HG02885 (cell line): ENCODE measurements at regions not wholly inside any gene's neighbourhood (a gene's known extent, or its start where the extent isn't known, plus 50 kb on each side); places are given as distances from the start of the nearest gene placed in this dataset.
A peak's percentile ranks its signal among the peaks of the same experiment; 100 is the strongest.
"Not testable (repeated sequence)": the region's sequence is repeated elsewhere in the genome, so short reads cannot be mapped to it uniquely, and the experiment has no call there.

ENCODE experiments used
- ATAC-seq: cut with Tn5 transposase; IDR thresholded peaks from one replicate; pipeline ENCODE4 v1.9.1; 2021; ENCODE audit warnings: mild to moderate bottlenecking; ENCODE audit not compliant: unreplicated experiment, poor library complexity

DNA sequence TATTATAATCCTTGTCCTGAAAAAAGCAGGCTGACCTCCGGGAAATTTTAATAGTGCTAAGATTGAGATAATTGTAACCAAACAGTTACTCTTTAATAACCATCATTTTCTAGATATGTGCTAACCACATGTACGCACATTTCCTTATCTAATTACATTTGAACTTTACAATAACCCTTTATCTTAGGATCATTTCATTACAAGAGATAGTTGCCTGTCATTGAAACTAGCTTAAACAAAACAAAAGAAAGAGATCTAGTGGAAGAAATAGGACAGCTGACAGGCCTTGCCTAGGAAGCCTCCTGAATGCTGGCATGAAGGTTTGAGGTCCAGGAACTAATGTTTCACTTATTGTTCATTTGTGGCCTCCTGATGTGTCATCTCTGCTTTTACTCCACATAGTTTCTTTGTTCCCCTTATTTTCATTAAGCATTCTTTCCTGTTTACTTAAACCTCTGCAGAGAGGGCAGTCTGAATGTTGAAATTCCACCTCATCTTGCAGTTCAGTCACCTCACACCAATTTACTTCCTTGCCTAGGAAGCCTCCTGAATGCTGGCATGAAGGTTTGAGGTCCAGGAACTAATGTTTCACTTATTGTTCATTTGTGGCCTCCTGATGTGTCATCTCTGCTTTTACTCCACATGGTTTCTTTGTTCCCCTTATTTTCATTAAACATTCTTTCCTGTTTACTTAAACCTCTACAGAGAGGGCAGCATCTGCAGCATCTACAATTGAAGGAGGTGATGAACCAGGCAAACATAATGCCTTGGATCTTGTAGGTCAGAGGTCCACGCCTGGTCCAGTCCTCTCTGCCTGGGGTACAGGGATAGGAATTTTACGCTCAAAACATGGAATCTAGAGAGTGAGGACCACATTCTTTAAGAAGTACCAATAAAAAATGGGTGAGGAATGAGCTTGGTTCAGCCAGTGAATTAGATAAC is 247.5 kb downstream of the SPATA31A6 start:
- ATAC-seq, result not testable (repeated sequence)

GRCh38 chr9:42431616-42432010 is 248.2 kb downstream of the SPATA31A6 start:
- ATAC-seq, result not testable (repeated sequence)

DNA sequence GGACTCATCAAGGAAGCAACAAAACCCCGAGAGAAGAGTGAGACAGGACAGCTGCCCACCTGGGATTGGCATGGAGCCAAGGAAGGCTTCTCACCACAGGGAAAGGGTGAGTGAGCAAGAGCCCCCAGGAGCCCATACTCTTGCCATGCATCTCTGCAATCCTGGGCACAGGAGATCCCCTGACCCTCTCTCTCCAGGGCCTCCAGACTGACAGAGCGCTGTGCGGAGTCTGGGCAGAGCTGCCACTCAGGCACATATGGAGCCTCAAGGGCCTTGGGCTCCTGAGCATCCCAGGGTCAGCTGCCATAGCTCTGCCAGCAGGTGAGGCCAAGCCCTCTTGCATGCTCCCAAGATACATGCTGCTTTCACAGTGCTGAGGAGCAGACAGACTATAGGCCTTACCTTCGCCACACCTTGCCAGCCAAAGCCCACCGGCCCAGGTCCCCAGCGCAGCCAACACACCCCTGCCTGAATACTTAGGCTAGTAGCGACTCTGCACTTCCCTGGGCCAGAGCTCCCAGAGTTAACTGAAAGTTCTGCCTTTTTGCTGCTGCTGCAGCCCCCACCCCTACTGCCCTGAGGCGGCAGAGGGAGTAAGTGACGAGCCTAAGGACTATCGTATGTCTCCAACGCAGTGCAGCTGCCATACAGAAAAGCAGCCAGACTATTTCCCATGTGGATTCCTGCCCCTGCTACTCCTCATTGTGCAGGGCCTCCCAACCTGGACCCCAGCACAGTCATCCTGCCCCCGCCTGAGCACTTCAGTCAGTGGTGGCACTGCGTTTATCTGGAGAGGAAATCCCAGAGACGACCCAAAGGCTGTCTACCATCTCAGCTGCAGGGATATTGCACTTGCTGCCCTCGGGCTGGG is 251.6 kb downstream of the SPATA31A6 start:
- ATAC-seq, result not testable (repeated sequence)

GRCh38 chr9:42435715-42436342 is 252.4 kb downstream of the SPATA31A6 start:
- not testable (repeated sequence) for ATAC-seq

DNA sequence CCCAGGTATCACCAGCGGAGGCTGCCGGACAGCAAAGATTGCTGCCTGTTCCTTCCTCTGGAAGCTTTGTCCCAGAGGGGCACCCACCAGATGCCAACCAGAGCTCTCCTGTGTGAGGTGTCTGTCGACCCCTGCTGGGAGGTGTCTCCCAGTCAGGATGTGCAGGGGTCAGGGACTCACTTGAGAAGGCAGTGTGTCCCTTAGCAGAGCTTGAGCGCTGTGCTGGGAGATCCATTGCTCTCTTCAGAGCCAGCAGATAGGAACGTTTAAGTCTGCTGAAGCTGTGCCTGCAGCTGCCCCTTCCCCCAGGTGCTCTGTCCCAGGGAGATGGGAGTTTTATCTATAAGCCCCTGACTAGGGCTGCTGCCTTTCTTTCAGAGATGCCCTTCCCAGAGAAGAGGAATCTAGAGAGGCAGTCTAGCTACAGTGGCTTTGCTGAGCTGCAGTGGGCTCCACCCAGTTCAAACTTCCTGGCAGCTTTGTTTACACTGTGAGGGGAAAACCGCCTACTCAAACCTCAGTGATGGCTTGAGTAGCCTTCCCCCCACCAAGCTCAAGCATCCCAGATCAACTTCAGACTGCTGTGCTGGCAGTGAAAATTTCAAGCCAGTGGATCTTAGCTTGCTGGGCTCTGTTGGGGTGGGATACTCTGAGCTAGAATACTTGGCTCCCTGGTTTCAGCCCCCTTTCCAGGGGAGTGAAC is 253.7 kb downstream of the SPATA31A6 start:
- ATAC-seq, result peak; percentile 88

- ATAC-seq, result not testable (repeated sequence)
Measured at GRCh38 chr9:42442680-42443079, 259.2 kb downstream of the SPATA31A6 start.

- peak; percentile 83 for ATAC-seq
Measured at GRCh38 chr9:42443414-42443813, 260.0 kb downstream of the SPATA31A6 start.

DNA sequence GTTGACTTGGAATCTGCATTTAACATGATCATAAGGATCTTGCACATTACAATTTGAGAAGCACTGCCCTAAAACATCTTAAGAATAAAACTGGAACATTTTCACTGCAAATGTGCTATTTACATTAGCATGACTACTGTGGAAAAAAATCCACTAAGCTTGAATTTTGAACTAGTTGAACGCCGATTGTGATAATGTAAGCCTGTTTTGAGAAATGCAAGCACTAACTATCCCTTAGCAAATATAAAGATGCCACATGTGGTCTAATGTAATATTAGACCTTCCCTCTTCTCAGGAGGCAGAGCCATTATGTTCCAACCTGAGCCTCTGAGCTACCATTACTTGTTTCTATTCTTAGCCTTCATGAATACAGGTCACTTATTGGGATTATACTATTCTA is 278.0 kb downstream of the SPATA31A6 start:
- not testable (repeated sequence) for ATAC-seq

DNA sequence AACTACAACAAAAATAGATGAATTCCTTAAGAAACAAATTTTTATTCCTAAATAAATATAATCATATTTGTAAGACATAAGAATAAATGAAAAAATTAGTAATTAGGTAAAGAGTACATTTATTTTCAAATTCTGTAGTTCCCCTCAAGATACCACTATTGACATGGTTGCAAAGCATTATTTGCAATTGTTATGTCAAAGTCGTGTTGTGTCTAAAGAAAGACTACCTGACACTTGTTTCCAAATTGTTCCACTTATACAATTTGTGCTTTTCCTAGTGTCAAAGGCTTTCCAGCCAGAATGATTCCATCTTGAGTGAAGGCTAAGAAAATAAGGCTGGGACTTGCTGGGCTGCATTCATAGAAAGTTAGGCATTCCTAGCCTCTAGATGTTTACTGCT is 278.4 kb downstream of the SPATA31A6 start:
- not testable (repeated sequence) for ATAC-seq

GRCh38 chr9:42463981-42464380 is 280.5 kb downstream of the SPATA31A6 start:
- ATAC-seq, result not testable (repeated sequence)

DNA sequence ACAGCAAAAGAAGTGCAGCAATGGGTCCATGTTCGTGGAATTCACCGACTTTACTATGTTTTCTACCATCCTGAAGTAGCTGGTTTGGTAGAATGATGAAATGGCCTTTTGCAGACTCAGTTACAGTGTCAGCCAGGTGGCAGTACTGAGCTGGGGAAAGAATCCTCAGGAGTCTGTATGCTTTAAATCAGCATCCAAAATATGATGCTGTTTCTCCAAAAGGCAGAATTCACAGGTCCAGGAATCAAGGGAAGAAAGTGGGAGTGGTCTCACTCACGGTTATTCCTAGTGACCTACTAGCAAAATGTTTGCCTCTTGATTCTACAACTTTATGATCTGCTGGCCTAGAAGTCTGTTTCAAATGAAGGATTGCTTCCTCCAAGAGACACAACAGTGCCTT is 287.1 kb downstream of the SPATA31A6 start:
- not testable (repeated sequence) for ATAC-seq

DNA sequence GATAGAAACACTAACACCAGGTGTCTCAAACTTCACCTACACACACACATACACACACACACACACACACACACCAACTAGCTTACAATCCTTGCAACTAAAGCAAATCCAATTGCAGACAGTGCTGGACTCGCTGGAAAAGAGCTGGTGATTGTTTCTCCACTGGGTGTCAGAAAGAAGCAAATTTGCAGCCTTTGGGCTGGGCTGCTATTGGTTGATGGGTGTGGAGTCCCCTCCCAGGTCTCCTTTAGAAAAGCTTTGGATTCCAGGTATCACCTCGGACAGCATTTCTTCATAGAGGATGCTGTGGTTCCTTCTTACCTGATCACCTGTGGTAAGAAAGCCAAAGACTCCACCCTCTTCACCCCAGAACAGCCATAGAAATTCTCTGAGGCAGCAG is 307.5 kb downstream of the SPATA31A6 start:
- ATAC-seq, result not testable (repeated sequence)

- not testable (repeated sequence) for ATAC-seq
Measured at GRCh38 chr9:42502620-42503264, 319.3 kb downstream of the SPATA31A6 start.

DNA sequence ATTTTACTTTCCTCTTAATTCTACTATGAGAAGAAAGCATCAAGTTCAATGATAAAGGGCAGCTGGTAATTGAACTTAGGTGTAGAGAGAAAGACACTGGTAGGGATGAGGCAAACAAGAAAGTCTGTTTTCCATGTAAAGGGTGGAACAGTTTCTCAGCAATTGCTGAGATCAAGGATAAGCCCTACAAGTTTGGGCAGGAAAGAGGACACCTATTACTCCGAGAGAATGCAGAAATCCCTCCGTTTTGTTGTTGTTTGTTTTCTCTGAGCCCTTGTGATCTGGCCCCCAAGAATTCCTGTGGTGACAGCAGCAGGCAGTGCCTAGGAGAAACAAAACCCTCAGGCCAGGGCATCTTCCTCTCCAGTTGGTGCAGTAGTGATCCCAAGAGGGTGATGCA is 324.7 kb downstream of the SPATA31A6 start:
- ATAC-seq, result not testable (repeated sequence)

GRCh38 chr9:42513535-42513934 is 330.1 kb downstream of the SPATA31A6 start:
- ATAC-seq, result not testable (repeated sequence)

DNA sequence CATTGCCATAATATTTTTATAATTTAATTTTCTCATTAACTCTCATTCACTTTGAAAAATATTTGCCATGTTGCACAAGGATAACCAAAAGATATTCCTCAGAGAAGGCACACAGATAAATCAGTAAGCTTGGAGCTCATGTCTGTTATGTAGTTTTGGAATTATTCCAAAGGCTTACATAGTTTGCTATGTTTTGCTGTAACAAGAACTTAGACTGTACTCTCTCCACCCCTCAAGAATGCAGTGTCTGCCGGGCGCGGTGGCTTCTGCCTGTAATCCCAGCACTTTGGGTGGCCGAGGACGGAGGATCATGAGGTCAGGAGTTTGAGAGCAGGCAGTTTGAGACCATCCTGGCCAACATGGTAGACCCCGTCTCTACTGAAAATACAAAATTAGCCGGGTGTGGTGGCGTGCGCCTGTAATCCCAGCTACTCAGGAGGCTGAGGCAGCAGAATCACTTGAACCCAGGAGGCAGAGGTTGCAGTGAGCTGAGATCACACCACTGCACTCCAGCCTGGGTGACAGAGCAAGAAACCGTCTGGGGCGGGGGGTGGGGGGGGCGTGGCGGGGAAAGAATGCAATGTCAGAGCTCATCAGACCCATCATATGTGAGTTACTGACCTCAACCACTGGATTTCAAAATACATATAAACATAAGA is 351.0 kb downstream of the SPATA31A6 start:
- not testable (repeated sequence) for ATAC-seq

DNA sequence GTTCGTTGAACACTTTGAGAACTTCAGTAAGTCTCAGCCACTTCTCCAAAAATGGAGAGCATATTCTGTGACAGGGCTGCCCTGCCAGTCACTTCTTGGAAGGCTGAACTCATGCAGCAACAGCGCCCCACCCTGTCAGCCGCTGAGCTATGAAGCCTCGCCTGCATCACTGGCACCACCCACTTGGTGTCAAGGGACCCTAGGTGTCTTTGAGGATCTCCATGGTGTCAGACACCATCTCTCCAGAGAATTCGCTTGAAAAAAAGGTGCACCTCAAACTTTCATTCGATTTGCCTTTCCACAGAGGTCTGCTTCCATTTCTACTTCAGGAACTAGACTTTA is 351.5 kb downstream of the SPATA31A6 start:
- ATAC-seq, result not testable (repeated sequence)

DNA sequence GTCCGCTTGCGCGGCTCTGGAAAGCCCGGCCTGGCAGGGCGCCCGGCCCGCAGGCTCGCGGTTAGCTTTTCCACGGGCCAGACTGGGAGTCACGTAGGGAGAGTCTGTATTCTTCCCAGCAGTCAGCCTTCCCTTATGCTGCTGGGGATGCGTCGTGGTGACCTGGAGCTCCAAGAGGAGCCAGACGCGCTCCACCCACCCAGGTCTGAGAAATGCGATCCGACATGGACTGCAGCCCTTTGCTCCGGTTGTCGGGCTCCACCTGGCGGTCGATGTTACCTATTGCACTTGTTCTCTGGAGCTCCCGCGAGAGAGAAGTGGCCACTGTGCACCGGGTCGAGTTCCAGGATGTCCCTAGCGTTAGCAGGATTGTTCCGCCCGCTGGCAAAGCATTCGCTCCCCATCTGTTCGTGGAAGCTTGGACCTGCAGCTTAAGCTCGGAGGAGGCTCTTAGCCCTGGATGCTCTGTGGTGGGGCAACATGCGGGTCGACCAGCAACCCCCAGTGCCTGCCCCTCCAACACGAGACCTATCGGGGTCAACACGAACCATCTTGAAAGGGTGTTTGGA is 367.4 kb downstream of the SPATA31A6 start:
- peak; percentile 91 for ATAC-seq

- not testable (repeated sequence) for ATAC-seq
Measured at GRCh38 chr9:42568530-42568929, 385.1 kb downstream of the SPATA31A6 start.
